ENCODE measurements at regions not wholly inside any gene's neighbourhood (a gene's known extent, or its start where the extent isn't known, plus 50 kb on each side); places are given as distances from the start of the nearest gene placed in this dataset.
"Not testable (repeated sequence)": the region's sequence is repeated elsewhere in the genome, so short reads cannot be mapped to it uniquely, and the experiment has no call there.

DNA sequence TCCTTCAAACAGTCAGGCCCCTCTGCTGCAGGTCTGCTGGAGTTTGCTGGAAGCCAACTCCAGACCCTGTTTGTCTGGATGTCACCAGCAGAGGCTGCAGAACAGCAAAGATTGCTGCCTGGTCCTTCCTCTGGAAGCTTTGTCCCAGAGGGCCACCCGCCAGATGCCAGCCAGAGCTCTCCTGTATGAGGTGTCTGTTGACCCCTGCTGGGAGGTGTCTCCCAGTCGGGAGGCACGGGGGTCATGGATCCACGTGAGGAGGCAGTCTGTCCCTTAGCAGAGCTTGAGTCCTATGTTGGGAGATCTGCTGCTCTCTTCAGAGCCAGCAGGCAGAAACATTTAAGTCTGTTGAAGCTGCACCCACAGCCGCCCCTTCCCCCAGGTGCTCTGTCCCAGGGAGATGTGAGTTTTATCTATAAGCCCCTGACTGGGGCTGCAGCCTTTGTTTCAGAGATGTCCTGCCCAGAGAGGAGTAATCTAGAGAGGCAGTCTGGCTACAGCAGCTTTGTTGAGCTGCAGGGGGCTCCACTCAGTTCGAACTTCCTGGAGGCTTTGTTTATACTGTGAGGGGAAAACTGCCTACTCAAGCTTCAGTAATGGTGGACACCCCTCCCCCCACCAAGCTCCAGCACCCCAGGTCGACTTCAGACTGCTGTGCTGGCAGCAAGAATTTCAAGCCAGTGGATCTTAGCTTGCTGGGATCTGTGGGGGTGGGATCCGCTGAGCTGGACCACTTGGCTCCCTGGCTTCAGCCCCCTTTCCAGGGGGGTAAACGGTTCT lies 72.1 kb downstream of the OGFRL1 start:
- not testable (repeated sequence) for DNase-seq (ENCODE audit: low read depth)

DNA sequence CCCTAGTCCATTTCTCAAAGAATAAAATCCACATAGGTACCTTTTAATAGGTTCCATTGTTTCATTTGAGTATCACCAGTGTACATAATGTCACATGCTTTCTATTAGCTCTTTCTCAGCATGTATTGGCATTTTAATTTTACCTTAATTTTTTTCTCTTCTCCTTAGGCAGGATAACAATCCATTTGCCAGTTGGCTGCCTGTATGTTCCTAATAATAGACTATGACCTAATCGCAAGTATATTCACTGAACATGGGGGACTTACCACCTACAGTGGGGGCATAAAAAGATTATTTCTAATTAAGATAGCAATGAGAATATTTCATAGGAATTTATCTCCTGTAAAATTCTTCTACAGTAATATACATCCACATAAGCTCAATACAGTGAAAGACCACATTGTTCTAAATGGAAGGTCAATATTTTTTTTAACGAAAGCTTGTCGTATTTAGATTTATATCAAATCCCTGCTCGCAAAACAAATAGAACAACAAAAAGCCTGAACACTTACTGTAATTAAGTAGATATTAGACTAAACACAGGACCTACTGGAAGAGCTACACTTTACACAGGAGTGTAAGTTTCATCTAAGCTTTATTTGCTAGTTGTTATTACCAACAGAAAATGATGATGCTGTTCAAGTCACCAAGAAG lies 76.4 kb downstream of the OGFRL1 start:
- no peak for DNase-seq (ENCODE audit: low read depth)

DNA sequence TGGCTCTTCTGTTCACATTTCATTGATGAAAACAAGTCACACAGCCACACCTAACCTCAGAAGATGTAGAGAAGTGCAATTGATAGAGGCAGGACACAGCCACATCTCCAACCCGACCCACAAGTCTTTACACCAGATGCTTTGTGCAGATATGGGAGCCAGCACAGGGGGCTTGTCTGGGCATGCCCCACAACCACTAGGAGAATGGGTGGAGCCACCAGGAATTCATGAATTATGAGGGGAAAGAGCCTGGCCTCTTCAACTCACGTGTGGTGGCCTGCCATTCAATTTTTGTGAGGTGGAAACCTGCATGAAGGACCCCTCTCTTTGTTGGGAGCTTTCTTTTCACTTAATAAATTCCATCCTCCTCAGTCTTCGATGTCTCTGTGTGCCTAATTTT lies 79.1 kb downstream of the OGFRL1 start:
- DNase-seq (ENCODE audit: low read depth): no peak

DNA sequence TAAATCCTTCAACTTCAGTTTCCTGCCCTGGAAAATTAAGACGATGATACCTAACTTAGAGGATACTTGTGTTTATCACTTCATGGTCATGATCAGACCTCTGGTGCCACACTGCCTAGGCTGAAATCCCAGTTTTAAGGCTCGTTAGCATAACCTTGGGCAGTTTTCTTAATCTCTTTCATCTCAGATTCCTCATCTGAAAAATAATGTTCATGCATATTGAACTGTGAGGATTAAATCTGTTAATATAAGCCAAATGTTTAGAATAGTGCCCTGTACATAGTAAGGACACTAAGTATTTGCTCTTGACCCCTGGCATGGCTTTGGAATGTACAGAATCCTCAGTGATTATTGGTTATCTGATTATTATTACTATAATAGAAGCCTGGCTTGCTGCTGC lies 79.7 kb downstream of the OGFRL1 start:
- DNase-seq (ENCODE audit: low read depth): no peak

DNA sequence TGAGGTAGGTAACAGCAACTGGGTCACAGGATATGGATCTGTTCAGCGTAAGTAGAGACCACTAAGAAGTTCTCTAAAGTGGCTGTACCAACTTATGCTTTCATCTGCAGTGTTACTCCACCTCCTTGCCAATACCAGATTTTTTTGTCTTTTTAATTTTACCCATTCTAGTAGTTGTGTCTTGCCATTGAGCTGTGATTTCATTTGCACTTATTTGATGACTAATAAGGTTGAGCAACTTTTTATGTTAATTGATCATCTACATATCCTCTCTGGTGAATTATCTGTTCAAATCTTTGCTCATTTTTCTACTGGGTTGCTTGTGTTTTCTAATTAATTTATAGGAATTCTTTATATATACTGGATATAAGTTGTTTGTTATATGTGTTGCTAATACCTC lies 82.9 kb downstream of the OGFRL1 start:
- no peak for DNase-seq (ENCODE audit: low read depth)

DNA sequence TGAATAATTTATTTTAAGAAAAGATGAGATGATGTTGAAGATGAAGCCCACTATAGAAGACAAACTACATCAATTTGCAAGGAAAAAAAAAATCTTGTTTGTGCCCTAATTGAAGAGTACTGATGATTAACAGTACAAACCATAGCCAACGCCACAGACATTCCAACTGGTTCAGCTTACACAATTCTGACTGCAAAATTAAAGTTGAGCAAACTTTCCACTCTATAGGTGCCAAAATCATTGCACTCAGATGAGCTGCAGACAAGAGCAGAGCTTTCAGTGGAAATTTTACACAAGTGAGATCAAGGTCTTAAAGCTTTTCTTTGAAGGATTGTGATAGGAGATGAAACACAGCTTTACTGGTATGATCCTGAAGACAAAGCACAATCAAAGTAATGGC lies 85.3 kb downstream of the OGFRL1 start:
- DNase-seq (ENCODE audit: low read depth): no peak

DNA sequence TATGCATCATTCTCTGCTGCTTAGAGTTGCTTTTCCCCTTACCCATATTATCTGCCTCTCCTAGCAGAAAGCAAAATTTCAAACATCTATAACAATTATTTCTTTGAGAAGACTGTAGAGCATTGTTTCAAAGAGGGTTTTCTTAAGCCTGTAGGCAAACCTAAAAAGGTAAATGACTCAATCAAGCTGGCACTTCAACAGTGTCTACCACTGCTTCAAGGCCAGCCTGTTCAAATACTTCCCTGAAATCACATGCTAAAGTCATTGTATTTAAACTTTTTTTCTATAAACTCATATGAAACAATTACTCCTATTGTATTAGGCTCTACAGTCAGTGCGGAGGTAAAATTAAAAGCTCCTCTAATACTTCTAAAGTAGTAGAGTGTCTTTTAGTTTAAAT lies 87.1 kb downstream of the OGFRL1 start:
- DNase-seq (ENCODE audit: low read depth): no peak

DNA sequence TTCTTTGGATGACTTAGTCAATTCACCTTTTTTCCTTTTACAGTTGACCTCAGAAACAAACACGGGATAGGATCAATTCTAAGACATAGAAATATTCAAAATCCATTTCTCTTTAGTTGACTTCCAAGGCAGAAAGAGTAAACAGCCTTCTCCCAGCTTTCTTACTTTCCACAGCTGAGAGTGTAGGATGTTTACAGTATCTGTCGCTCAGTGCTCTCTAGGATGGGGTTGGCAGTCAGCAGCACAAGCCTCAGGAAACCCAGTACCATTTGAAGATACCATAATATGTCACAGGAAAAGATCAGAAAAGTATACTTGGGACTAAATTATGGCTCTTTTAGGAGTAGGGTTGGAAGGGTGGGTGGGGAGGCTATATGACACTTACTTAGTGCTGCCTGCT lies 88.2 kb downstream of the OGFRL1 start:
- DNase-seq (ENCODE audit: low read depth): no peak

DNA sequence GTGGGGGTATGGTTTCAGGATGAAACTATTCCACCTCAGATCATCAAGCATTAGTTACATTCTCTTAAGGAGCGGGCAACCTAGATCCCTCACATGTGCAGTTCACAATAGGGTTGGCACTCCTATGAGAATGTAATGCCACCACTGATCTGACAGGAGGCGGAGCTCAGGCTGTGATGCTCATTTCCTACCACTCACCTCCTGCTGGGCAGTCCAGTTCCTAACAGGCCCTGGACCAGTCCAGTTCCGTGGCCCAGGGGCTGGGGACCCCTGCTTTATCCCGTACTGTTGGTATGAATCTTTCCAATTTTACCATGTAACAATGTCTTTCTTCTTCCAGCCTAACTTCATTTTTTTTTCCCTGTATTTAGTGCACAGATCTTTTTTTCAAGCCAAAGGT lies 94.9 kb downstream of the OGFRL1 start:
- DNase-seq (ENCODE audit: low read depth): no peak

DNA sequence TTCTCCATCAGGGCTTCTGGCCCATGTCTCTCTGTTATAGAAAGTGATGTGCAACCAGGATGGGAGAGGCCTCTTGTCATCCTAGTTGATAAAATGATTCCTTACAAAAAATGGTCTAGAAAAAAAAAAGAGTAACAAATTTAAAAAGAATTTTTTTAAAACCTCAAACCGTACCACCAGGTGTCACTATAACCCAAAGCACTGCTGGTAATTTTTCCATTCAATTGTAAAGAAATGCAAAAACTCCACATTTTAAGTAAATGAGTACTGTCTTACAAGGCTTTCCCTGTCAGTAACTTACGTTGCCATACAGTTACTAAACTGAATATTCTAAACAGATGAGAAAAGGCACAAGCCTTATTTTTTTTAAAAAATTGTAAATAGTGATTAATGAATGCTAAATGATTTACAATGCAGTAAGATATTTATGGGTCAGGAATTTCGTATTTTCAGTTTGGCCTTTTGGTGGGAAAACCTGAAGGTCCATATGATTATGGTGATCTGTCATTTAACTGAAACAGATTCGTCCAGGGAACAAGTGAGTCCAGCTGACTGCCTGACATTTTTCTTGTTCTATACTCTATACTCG lies 95.4 kb downstream of the OGFRL1 start:
- no peak for DNase-seq (ENCODE audit: low read depth)

DNA sequence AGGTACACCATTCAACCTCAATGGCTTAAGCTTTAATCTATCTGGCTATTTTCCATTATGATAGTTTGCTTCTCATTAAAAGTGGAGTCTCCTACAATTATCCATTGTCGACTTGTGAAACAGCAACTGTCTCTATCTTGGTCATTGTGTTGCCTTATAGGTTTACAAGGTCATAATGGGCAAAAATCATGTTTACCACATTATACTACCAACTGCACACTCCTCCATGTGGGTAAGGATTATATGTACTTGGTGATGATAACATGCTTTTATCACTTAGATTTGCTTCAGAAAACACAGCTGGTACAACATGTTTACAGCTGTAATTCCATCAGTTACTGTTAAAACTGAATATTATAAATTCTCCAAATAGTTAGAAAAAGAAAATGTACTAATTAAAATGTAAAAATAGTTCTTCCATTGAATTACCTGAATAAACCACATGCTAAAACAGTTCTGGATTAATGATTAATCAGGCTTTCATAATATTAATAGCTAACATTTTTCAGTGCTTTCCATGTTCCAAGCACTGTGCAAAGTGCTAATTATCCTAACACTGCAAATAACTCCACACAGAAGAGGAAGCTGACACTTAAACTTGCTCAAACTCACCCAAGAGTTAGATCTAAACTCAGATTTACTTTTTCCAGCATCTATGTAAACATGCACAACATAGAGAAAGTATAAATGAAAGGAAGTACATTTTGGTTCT lies 96.7 kb downstream of the OGFRL1 start:
- DNase-seq (ENCODE audit: low read depth): no peak

DNA sequence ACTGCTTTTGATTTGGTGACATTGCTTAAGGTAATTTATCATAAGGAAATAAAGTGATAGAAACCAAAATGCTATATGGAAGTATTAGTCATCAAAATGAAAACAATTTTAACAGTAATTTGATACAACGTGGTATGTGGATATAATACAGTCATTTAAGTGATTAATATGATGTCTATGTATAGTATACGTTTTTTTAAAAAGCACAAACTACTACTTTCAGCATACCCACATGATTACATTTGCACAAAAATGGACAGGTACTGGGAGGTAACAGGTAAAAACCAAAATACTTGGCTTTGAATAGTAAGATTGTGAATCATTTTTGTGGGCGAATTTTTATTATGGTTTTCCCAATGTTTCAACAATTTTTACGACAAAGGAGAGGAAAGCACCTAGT lies 97.6 kb downstream of the OGFRL1 start:
- no peak for DNase-seq (ENCODE audit: low read depth)

DNA sequence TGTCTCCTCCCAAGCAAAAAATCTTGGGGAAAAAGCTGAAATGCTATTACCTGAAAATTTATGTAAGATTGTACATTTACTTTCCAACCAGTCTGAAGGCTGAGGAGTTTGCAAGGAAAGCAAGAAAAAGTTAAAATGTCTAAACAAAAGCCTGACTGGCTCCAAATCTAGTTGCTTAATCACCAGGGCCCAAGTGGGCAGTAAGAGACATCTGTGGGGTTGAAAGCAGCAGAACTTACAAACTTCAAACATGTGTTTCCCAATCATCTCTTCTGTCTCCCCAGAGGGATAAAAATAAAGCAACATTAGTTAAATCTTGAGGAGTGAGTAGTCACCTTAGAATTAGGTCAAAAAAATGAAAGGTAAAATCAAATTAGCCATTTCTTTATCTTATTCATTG lies 98.6 kb downstream of the OGFRL1 start:
- DNase-seq (ENCODE audit: low read depth): no peak

DNA sequence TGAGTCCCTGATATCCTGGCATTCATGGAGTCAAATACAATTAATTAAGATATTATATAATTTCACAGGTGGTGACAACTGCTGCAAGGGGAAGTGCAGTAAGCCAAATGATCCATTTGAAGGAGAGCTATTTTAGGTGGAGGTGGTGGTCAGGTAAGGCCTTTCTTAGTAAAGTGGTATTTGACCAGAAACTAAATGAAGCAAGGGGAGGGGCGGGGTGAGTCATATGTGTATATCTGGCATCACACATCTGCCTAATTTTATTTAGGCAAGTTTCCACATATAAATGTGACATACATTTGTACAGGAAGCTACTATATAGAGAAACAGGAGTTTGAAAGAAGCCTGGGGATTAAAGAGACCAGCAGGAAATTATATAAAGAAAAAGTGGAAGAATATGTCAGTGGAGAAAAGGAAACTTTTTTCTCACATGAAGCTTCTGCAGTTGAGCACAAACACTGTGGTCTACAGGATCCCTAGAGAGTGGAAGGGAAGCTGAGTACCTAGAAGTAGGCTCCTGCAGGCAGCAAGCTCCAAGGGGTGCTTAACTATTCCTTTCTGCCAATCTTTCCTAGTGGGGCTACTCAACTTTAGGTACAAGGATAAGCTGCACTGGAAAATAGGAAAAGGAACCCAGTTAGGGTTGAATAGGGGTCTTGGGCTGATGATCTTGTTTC lies 99.6 kb downstream of the OGFRL1 start:
- no peak for DNase-seq (ENCODE audit: low read depth)

DNA sequence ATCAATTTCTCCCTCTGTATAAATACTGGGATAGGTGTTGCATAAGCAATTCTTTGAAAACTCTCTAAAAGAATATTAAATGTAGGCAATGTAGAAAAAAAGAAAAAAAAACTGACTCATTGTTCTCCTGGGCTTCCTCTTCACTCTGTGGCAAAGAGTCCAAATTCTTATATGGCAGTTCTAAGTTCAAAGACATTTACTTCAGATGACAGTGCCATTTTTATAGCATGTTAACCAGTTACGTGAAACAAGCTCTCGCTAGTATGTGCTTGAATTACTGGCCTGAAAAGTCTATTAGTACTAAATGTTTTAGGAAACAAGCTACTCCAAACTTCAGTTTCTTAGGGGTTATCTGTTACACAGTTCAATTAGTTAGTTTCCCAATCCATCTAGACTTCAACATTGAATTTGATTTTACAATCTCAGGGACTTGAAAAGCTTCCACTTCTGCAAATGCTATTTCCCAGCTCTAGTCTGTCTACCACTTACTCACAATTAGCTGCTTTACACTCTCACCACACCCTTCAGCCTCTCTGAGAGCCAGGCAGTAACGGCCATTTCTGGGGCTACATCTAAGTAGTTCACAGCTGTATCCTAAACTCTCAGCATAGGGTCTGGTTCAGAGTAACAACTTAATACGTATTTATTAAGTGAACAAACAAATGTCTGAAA lies 100.4 kb downstream of the OGFRL1 start:
- DNase-seq (ENCODE audit: low read depth): no peak

DNA sequence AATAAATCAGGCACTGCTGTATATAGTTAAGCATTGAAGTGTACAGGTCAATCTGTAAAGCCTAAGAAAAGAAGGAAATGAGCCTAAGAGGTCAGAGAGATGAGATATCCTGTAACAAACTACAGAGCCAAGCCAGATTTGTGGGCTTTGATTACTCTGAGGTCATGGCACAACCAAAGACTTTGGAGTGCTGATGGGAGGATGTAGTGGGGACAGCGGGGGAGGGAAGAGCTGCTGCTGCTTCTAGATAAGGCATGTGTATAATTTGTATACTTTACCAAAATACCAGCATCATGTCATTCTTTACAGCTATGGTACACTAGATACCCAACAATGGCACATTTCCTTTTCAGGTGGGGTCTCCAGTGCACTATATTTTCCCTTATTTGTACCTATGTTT lies 102.5 kb downstream of the OGFRL1 start:
- no peak for DNase-seq (ENCODE audit: low read depth)

DNA sequence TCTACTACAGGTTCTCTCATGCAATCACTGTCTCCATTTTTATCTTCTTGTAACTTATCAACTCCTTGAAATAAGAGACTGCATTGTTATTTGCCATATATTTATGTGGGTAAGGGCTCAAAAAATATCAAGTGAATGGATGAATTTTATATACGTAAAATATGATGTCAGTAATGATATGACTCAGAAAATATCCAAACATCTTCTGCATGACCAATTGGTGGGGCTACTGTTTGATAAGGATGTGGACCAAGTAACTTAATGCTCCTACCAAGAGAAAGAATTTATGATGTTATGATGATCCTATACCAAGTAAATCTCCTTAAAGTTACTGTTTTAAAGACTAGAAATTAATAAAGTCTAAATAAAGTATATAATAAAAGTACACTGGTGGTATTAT lies 103.7 kb downstream of the OGFRL1 start:
- DNase-seq (ENCODE audit: low read depth): no peak

DNA sequence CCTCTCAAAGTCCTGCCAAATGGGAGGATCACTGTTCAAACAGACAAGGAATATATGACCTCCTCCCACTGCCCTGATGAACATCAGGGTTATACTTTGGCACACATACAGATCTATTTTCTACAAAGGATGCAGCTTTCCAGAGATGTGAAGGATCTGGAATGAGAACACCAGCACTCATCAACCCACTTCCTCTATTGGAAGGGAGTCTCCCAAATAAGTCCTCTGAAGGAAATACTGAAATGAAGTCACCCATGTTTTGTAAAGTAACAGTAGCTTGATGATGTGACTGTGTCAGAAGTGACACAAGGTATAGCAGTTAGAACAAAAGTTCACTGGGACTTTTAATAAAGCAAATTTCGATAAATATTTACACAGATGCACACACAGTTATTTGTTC lies 104.9 kb downstream of the OGFRL1 start:
- DNase-seq (ENCODE audit: low read depth): no peak

DNA sequence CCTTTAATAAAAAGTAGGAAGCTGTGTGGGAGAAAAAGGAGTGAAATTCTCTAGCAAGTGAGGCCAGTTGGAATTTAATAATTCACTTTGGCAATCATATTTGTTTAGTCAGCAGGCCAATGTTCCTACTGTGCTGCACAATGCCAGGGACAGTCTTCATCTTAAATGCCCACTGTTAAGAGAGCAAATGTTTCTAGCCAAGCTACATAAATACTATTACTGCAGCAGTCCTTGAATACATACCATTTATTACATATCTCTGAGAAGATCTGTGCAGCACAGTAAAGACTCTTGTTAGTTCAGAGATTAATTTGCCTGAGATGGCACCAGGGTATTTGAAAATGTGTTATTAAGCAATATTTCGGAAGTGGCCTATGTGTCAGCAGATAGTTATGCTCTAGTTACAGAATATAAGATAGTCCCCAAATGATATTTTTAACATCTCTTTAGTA lies 105.4 kb downstream of the OGFRL1 start:
- no peak for DNase-seq (ENCODE audit: low read depth)

DNA sequence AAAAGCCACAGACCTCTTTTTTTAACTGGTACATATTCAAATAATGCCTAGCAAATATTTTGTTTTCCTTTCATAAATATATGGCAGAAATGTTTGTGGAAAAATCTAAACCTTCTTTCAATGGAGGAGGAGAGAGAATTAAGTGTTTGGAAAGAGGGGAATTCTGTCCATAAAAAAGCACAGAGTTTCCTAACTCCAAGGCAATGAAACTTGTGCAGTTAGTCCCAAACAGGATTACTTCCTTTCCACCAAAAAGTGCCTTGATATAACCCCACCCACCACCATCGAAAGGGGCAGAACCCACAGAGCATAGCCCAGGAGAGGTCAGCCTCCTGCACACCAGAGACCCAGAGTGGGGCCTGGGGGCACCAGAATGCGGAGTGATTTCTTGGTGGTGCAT lies 106.3 kb downstream of the OGFRL1 start:
- no peak for DNase-seq (ENCODE audit: low read depth)

DNA sequence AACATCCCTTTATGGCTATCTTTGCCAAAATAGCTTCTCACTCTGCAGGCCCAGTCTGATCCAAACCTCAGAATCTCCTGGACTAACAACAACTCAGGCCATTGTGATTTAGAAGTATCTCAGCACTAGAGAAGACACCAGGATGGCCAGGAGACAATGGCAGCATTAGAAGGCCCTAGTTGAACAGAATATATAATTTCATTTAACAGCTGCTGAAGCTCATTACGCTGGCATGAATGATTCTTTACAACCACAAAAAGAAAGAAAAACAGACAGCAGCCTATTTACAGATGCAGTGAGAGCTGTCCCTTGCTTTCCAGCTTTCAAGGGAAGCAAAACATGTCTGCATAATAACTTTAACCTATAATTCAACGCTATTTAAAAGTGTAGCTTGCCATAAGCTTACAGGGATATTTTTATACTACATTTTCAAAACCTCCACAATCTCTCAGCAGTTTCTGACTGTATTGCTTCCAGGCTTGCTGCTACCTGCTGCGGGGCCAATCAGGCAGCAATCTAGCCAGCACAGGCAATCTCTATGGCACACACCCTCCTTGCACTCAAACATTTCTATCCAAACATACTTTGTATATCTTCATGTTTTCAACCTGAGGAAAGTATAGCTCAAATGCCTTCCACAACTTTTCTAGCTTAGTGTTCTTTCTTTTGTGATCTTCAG lies 107.3 kb downstream of the OGFRL1 start:
- no peak for DNase-seq (ENCODE audit: low read depth)

Measured in activated T-cell treated with anti-CD3 and anti-CD28 coated beads for 24 hours (primary cell).